NCI-H774 (cell line): ENCODE measurements at regions not wholly inside any gene's neighbourhood (a gene's known extent, or its start where the extent isn't known, plus 50 kb on each side); places are given as distances from the start of the nearest gene placed in this dataset.
"Not testable (repeated sequence)": the region's sequence is repeated elsewhere in the genome, so short reads cannot be mapped to it uniquely, and the experiment has no call there.

ENCODE experiments used
- DNase-seq: peaks from one replicate; lab custom pipeline; 2025; lab: John Stamatoyannopoulos, UW

GRCh38 chr9:88872192-88872946 lies 118.9 kb upstream of the S1PR3 start:
- DNase-seq: no peak

- DNase-seq: no peak
Measured at GRCh38 chr9:88873635-88874034, 117.6 kb upstream of the S1PR3 start.

GRCh38 chr9:88874391-88874790 lies 116.9 kb upstream of the S1PR3 start:
- no peak for DNase-seq

- no peak for DNase-seq
Measured at GRCh38 chr9:88875400-88876120, 115.7 kb upstream of the S1PR3 start.

GRCh38 chr9:88880199-88880598 lies 111.1 kb upstream of the S1PR3 start:
- DNase-seq: no peak

- DNase-seq: not testable (repeated sequence)
Measured at GRCh38 chr9:88884291-88884690, 107.0 kb upstream of the S1PR3 start.

GRCh38 chr9:88886762-88887161 lies 104.5 kb upstream of the S1PR3 start:
- not testable (repeated sequence) for DNase-seq

- no peak for DNase-seq
Measured at GRCh38 chr9:88889386-88889785, 101.9 kb upstream of the S1PR3 start.

- no peak for DNase-seq
Measured at GRCh38 chr9:88890546-88890945, 100.7 kb upstream of the S1PR3 start.

- no peak for DNase-seq
Measured at GRCh38 chr9:88891040-88891439, 100.2 kb upstream of the S1PR3 start.

- DNase-seq: no peak
Measured at GRCh38 chr9:88892724-88893123, 98.5 kb upstream of the S1PR3 start.

- no peak for DNase-seq
Measured at GRCh38 chr9:88897081-88897480, 94.2 kb upstream of the S1PR3 start.

- DNase-seq: no peak
Measured at GRCh38 chr9:88898039-88898720, 93.1 kb upstream of the S1PR3 start.

- DNase-seq: no peak
Measured at GRCh38 chr9:88905506-88905905, 85.8 kb upstream of the S1PR3 start.

GRCh38 chr9:88915916-88916315 lies 75.4 kb upstream of the S1PR3 start:
- no peak for DNase-seq

- DNase-seq: no peak
Measured at GRCh38 chr9:88916894-88917293, 74.4 kb upstream of the S1PR3 start.

GRCh38 chr9:88917375-88917774 lies 73.9 kb upstream of the S1PR3 start:
- DNase-seq: no peak

- not testable (repeated sequence) for DNase-seq
Measured at GRCh38 chr9:88918537-88918936, 72.7 kb upstream of the S1PR3 start.

GRCh38 chr9:88920645-88921044 lies 70.6 kb upstream of the S1PR3 start:
- no peak for DNase-seq

GRCh38 chr9:88922091-88922490 lies 69.2 kb upstream of the S1PR3 start:
- DNase-seq: no peak

GRCh38 chr9:88923092-88923491 lies 68.2 kb upstream of the S1PR3 start:
- DNase-seq: no peak

GRCh38 chr9:88923653-88924288 lies 67.5 kb upstream of the S1PR3 start:
- no peak for DNase-seq

GRCh38 chr9:88925481-88925880 lies 65.8 kb upstream of the S1PR3 start:
- no peak for DNase-seq
